ENCODE measurements at regions not wholly inside any gene's neighbourhood (a gene's known extent, or its start where the extent isn't known, plus 50 kb on each side); places are given as distances from the start of the nearest gene placed in this dataset.

GRCh38 chr1:82845866-82846265 lies 1045.1 kb downstream of the ADGRL2 start:
- H3K4me3 ChIP-seq: no peak overlapping the region

GRCh38 chr1:82844911-82845827 lies 1044.4 kb downstream of the ADGRL2 start:
- no peak overlapping the region for H3K4me3 ChIP-seq
- H3K36me3 ChIP-seq: no peaks in the 10 kb centered on the region
- H3K4me1 ChIP-seq: no peaks in the 10 kb centered on the region
- DNase-seq: no peak
- TF ChIP-seq POLR2A (IDR thresholded peaks at IDR 0.05) (no peak), CTCF (IDR thresholded peaks at IDR 0.05) (no peak)
- no peaks in the 10 kb centered on the region for H3K27me3 ChIP-seq
- intact Hi-C loops (cut with DNase I; ENCODE audit: low total_unique reads): no loop called here
- H3K9me3 ChIP-seq: no peaks in the 10 kb centered on the region
- H3K27ac ChIP-seq: no peak overlapping the region

More at GRCh38 chr1:82845866-82846265, 1045.1 kb downstream of the ADGRL2 start:
- H3K9me3 ChIP-seq: no peaks in the 10 kb centered on the region
- intact Hi-C loops (cut with DNase I; ENCODE audit: low total_unique reads): no loop called here
- H3K27me3 ChIP-seq: no peaks in the 10 kb centered on the region
- no peaks in the 10 kb centered on the region for H3K36me3 ChIP-seq
- TF ChIP-seq CTCF (IDR thresholded peaks at IDR 0.05) (no peak), POLR2A (IDR thresholded peaks at IDR 0.05) (no peak)
- no peak overlapping the region for H3K27ac ChIP-seq
- DNase-seq: no peak
- no peaks in the 10 kb centered on the region for H3K4me1 ChIP-seq

- no peak overlapping the region for H3K4me3 ChIP-seq
- no peaks in the 10 kb centered on the region for H3K4me1 ChIP-seq
- H3K9me3 ChIP-seq: no peaks in the 10 kb centered on the region
- DNase-seq: no peak
- H3K27me3 ChIP-seq: no peaks in the 10 kb centered on the region
- intact Hi-C loops (cut with DNase I; ENCODE audit: low total_unique reads): no loop called here
- TF ChIP-seq POLR2A (IDR thresholded peaks at IDR 0.05) (no peak), CTCF (IDR thresholded peaks at IDR 0.05) (no peak)
- no peak overlapping the region for H3K27ac ChIP-seq
- H3K36me3 ChIP-seq: no peaks in the 10 kb centered on the region
These were observed 1043.7 kb downstream of the ADGRL2 start for GRCh38 chr1:82844447-82844846.

- DNase-seq: no peak
- TF ChIP-seq POLR2A (IDR thresholded peaks at IDR 0.05) (no peak), CTCF (IDR thresholded peaks at IDR 0.05) (no peak)
- no peaks in the 10 kb centered on the region for H3K27me3 ChIP-seq
- intact Hi-C loops (cut with DNase I; ENCODE audit: low total_unique reads): no loop called here
- no peaks in the 10 kb centered on the region for H3K36me3 ChIP-seq
- H3K9me3 ChIP-seq: no peaks in the 10 kb centered on the region
- no peaks in the 10 kb centered on the region for H3K4me1 ChIP-seq
- no peak overlapping the region for H3K4me3 ChIP-seq
- no peak overlapping the region for H3K27ac ChIP-seq
These were observed 1043.1 kb downstream of the ADGRL2 start for GRCh38 chr1:82843876-82844275.

GRCh38 chr1:82840192-82840591 lies 1039.5 kb downstream of the ADGRL2 start:
- H3K36me3 ChIP-seq: no peaks in the 10 kb centered on the region
- no peaks in the 10 kb centered on the region for H3K27me3 ChIP-seq
- no peaks in the 10 kb centered on the region for H3K4me1 ChIP-seq
- no peak overlapping the region for H3K4me3 ChIP-seq
- no peak overlapping the region for H3K27ac ChIP-seq
- no peak for DNase-seq
- H3K9me3 ChIP-seq: no peaks in the 10 kb centered on the region
- TF ChIP-seq POLR2A (IDR thresholded peaks at IDR 0.05): no peak
- TF ChIP-seq CTCF (IDR thresholded peaks at IDR 0.05): no peak
- intact Hi-C loops (cut with DNase I; ENCODE audit: low total_unique reads): no loop called here

Data from uterus (tissue), 3 donors.